K562 (cell line): ENCODE measurements at regions not wholly inside any gene's neighbourhood (a gene's known extent, or its start where the extent isn't known, plus 50 kb on each side); places are given as distances from the start of the nearest gene placed in this dataset.

Experiments used
- ATAC-seq: fragments of 200-7000 bp; cut with Tn5 transposase; 3 replicates; pipeline ENCODE4 v1.9.1; 2020; ENCODE audit warnings: moderate library complexity
- BruUV-seq: library from RNA; stranded (reverse); fragments of 400-500 nt; replicated peaks from 2 replicates; lab custom pipeline; 2021; lab: Mats Ljungman, UMichigan
- CTCF ChIA-PET: fragments of 300-600 bp; formaldehyde crosslinking; extraction: SDS; loops from one replicate; lab custom pipeline; 2021; ENCODE audit warnings: low intra/inter-chr PET ratio; lab: Yijun Ruan, JAX
- POLR2A ChIA-PET: fragments of 300-600, 350-650 bp; sonication (Branson Sonifier 250); formaldehyde crosslinking; extraction: SDS; loops from one replicate; lab custom pipeline; 2021; ENCODE audit warnings: antibody characterized with exemption, inconsistent platforms; lab: Yijun Ruan, JAX
- DNase-seq, 4 experiments: peaks; one replicate each; pipeline versions ENCODE4 v3.0.0 to v3.0.0-alpha.2; 2011 to 2018; ENCODE audit warnings: low spot score in 3 of 4, mixed read lengths in 3 of 4; ENCODE audit errors: extremely low read depth in 1 of 4
- FAIRE-seq: peaks from 2 replicates; lab custom pipeline; 2011; peaks lifted over from hg19 to GRCh38; lab: Jason Lieb, UNC
- H2AFZ ChIP-seq: 2 replicates; pipeline ENCODE4 v1.6.0; 2011; ENCODE audit warnings: low read depth, low read length, control low read depth, inconsistent platforms
- H3K27ac ChIP-seq: fragments of 200-600 bp; 3 replicates; pipeline ENCODE4 v1.8.0; 2011; ENCODE audit warnings: low read depth, mild to moderate bottlenecking, control low read depth, inconsistent platforms, low read length, moderate library complexity, mixed read lengths; ENCODE audit errors: extremely low read depth
- H3K27me3 ChIP-seq, 2 experiments: fragments of 300-600 bp in 1 of 2; 2 replicates in 1 of 2; 3 replicates in 1 of 2; pipeline versions ENCODE4 v1.6.0 to v1.8.0; 2011; ENCODE audit warnings: inconsistent platforms in 2 of 2, low read length in 2 of 2, mild to moderate bottlenecking in 1 of 2, mixed read lengths in 1 of 2, moderate library complexity in 1 of 2; ENCODE audit not compliant: control insufficient read depth in 2 of 2, insufficient read depth in 2 of 2
- H3K36me3 ChIP-seq: fragments of 300-600 bp; 3 replicates; pipeline ENCODE4 v1.8.0; 2011; ENCODE audit warnings: mild to moderate bottlenecking, low read length, inconsistent platforms; ENCODE audit not compliant: control insufficient read depth, insufficient read depth
- H3K4me1 ChIP-seq, 2 experiments: fragments of 200-600 bp in 1 of 2; replicated peaks in 1 of 2; 2 replicates in 1 of 2; 3 replicates in 1 of 2; pipeline versions ENCODE4 v1.5.1 to v1.8.0; 2011; ENCODE audit warnings: inconsistent platforms in 2 of 2, low read length in 2 of 2, mild to moderate bottlenecking in 1 of 2, mixed read lengths in 1 of 2, moderate library complexity in 1 of 2; ENCODE audit not compliant: control insufficient read depth in 2 of 2, insufficient read depth in 2 of 2
- H3K4me2 ChIP-seq: 2 replicates; pipeline ENCODE4 v1.6.1; 2011; ENCODE audit warnings: low read length, control low read depth, inconsistent platforms, mixed read lengths; ENCODE audit not compliant: insufficient read depth
- H3K4me3 ChIP-seq: fragments of 200-600 bp; sonication (generic), shearing (Covaris generic); 2 replicates; pipeline ENCODE4 v1.5.1; 2016; ENCODE audit warnings: control low read depth, inconsistent platforms
- H3K79me2 ChIP-seq: fragments of 200-600 bp; 3 replicates; pipeline ENCODE4 v1.8.0; 2011; ENCODE audit warnings: low read length, inconsistent platforms; ENCODE audit not compliant: control insufficient read depth, insufficient read depth
- H3K9ac ChIP-seq, 2 experiments: 2 replicates each; pipeline versions ENCODE4 v1.6.0 to v1.6.1; 2011; ENCODE audit warnings: low read depth in 2 of 2, low read length in 2 of 2, control low read depth in 1 of 2, inconsistent platforms in 1 of 2, mild to moderate bottlenecking in 1 of 2, mixed read lengths in 1 of 2; ENCODE audit not compliant: insufficient read depth in 1 of 2
- H3K9me1 ChIP-seq: one replicate; pipeline ENCODE4 v1.6.0; 2011; ENCODE audit warnings: inconsistent platforms, mild to moderate bottlenecking, low read length, moderate library complexity; ENCODE audit not compliant: control insufficient read depth, insufficient read depth
- H3K9me3 ChIP-seq: replicated peaks from 2 replicates; pipeline ENCODE4 v1.5.1; 2011; ENCODE audit warnings: low read depth, low read length, inconsistent platforms; ENCODE audit not compliant: control insufficient read depth, insufficient read depth
- H4K20me1 ChIP-seq: replicated peaks from 2 replicates; pipeline ENCODE4 v1.6.1; 2011; ENCODE audit warnings: low read length, inconsistent platforms, mixed read lengths; ENCODE audit not compliant: control insufficient read depth, insufficient read depth
- CBX8 ChIP-seq: fragments of 200-600 bp; sonication (generic); IDR thresholded peaks from 2 replicates; pipeline ENCODE4 v1.6.1; 2012; ENCODE audit warnings: borderline replicate concordance, mixed run types, low read depth, mild to moderate bottlenecking, moderate library complexity, mixed read lengths, low read length, control low read depth, inconsistent platforms; ENCODE audit not compliant: poor library complexity, severe bottlenecking; ENCODE audit errors: extremely low read depth
- CREB3L1 ChIP-seq: fragments of 450-650 bp; IDR thresholded peaks from 2 replicates; pipeline ENCODE4 v1.6.1; 2014; ENCODE audit warnings: low read depth, mild to moderate bottlenecking, moderate library complexity, borderline replicate concordance
- FOXP1 ChIP-seq: sonication (generic); formaldehyde crosslinking; IDR thresholded peaks from 2 replicates; pipeline ENCODE4 v1.8.0; 2022; ENCODE audit warnings: mild to moderate bottlenecking, missing genetic modification reagents
- GABPB2 ChIP-seq: fragments of 250-450 bp; sonication (Bioruptor Pico); conservative IDR thresholded peaks from 2 replicates; pipeline ENCODE4 v1.5.1; 2021; ENCODE audit warnings: mild to moderate bottlenecking
- MTA3 ChIP-seq: fragments of 450-650 bp; formaldehyde crosslinking; IDR thresholded peaks from 2 replicates; pipeline ENCODE4 v1.6.1; 2017; ENCODE audit warnings: mild to moderate bottlenecking, borderline replicate concordance
- MYBL2 ChIP-seq, 2 experiments: fragments of 450-650 bp in 1 of 2; sonication (generic) in 1 of 2; formaldehyde crosslinking in 1 of 2; IDR thresholded peaks; 2 replicates each; pipeline versions ENCODE4 v1.6.1 to v1.8.1; 2017 to 2022; ENCODE audit warnings: borderline replicate concordance in 1 of 2, inconsistent platforms in 1 of 2, low read depth in 1 of 2, mild to moderate bottlenecking in 1 of 2, missing genetic modification reagents in 1 of 2, moderate library complexity in 1 of 2
- NR1H2 ChIP-seq: sonication (generic); formaldehyde crosslinking; IDR thresholded peaks from 2 replicates; pipeline ENCODE4 v1.4.0; 2020; ENCODE audit warnings: mild to moderate bottlenecking, missing genetic modification reagents
- POLR3A ChIP-seq: IDR thresholded peaks from 2 replicates; pipeline ENCODE4 v1.6.1; 2011; ENCODE audit warnings: borderline replicate concordance, mild to moderate bottlenecking, moderate library complexity; ENCODE audit not compliant: insufficient read length, insufficient read depth; ENCODE audit errors: extremely low read depth
- STAT5B ChIP-seq: fragments of 250-450 bp; sonication (Bioruptor Pico); IDR thresholded peaks from 2 replicates; pipeline ENCODE4 v1.8.0; 2021; ENCODE audit warnings: mild to moderate bottlenecking, inconsistent platforms
- U2AF1 ChIP-seq: fragments of 200-400 bp; formaldehyde crosslinking; optimal IDR thresholded peaks from 2 replicates; pipeline ENCODE3; 2017; ENCODE audit warnings: mild to moderate bottlenecking, low read depth, low read length, moderate library complexity
- ZBTB34 ChIP-seq: fragments of 250-450 bp; sonication (Bioruptor Pico); IDR thresholded peaks from 2 replicates; pipeline ENCODE4 v1.8.0; 2021; ENCODE audit warnings: mild to moderate bottlenecking, moderate library complexity
- ZNF282 ChIP-seq: sonication (generic); formaldehyde crosslinking; IDR thresholded peaks from 2 replicates; pipeline ENCODE4 v1.8.1; 2023; ENCODE audit warnings: missing genetic modification reagents
- WGBS: fragments of 100-300 bp; shearing (Covaris generic); methylation state at CpG from one replicate; pipeline ENCODE4 v1.1.6; 2016; ENCODE audit warnings: low coverage, mixed read lengths; ENCODE audit not compliant: insufficient coverage; ENCODE audit errors: missing lambda C conversion rate; 5-methylcytosine and 5-hydroxymethylcytosine counted together
- in situ Hi-C: fragments of 300-500 bp; cut with MboI; formaldehyde crosslinking; loops from 4 replicates; pipeline ENCODE4 v1.15.0; 2018; ENCODE audit warnings: inconsistent platforms, mixed read lengths
- intact Hi-C: fragments of 100-400 bp; cut with micrococcal nuclease; formaldehyde crosslinking; loops from 2 replicates; pipeline ENCODE4 v1.14.2; 2022
- TF ChIP-seq, protein P1 (sequence below), 2 experiments: fragments of 450-650 bp; IDR thresholded peaks; 2 replicates each; pipeline ENCODE4 v1.6.1; 2018; ENCODE audit warnings: mild to moderate bottlenecking in 2 of 2, low read depth in 1 of 2; ENCODE audit not compliant: partially characterized antibody in 2 of 2
- TF ChIP-seq, protein P2 (sequence below), 2 experiments: fragments of 250-450 bp in 1 of 2; fragments of 450-650 bp in 1 of 2; sonication (Bioruptor Pico) in 1 of 2; IDR thresholded peaks; 2 replicates each; pipeline versions ENCODE4 v1.6.1 to v1.8.0; 2016 to 2021; ENCODE audit warnings: mild to moderate bottlenecking in 2 of 2, moderate library complexity in 2 of 2, missing compliant biosample characterization in 1 of 2, missing genetic modification characterization in 1 of 2

- Histone ChIP-seq H2AFZ (no peak overlapping the region), H3K9me1 (no peaks in the 10 kb centered on the region), H3K9ac (no peak overlapping the region), H3K27ac (no peak overlapping the region), H3K79me2 (no peaks in the 10 kb centered on the region), H4K20me1 (no peaks in the 10 kb centered on the region), H3K9me3 (no peaks in the 10 kb centered on the region), H3K4me2 (no peak overlapping the region), H3K36me3 (no peaks in the 10 kb centered on the region), H3K4me1 (no peaks in the 10 kb centered on the region), H3K4me3 (no peak overlapping the region), H3K27me3 (no peaks in the 10 kb centered on the region)
- FAIRE-seq = no peak
- in situ Hi-C loops (no loop called here), intact Hi-C loops (no loop called here)
- no peak for DNase-seq
- no TSS peak for BruUV-seq
- WGBS = 0% methylated on average over 2 of the region's 2 CpGs
- ChIA-PET POLR2A (interaction anchor here (0.5 kb wide), 1 partner anchor 645 kb away, joined by 3 read pairs; no protein-coding TSS in a partner anchor), CTCF (no interaction called here)
- no peak for ATAC-seq
- TF ChIP-seq CBX8 (no peak), NR1H2 (CRISPR knock-in tag) (no peak), ZBTB34 (CRISPR knock-in tag) (no peak), GABPB2 (no peak), FOXP1 (CRISPR knock-in tag) (no peak), ZNF282 (CRISPR knock-in tag) (no peak), STAT5B (CRISPR knock-in tag) (no peak), MTA3 (no peak), U2AF1 (no peak), CREB3L1 (no peak), MYBL2 (IDR thresholded peaks at IDR 0.05; ENCODE audit: low read depth) (no peak), MYBL2 (CRISPR knock-in tag; IDR thresholded peaks at IDR 0.05; ENCODE audit: borderline replicate concordance) (no peak), POLR3A (no peak)
- TF ChIP-seq, protein P1, sequence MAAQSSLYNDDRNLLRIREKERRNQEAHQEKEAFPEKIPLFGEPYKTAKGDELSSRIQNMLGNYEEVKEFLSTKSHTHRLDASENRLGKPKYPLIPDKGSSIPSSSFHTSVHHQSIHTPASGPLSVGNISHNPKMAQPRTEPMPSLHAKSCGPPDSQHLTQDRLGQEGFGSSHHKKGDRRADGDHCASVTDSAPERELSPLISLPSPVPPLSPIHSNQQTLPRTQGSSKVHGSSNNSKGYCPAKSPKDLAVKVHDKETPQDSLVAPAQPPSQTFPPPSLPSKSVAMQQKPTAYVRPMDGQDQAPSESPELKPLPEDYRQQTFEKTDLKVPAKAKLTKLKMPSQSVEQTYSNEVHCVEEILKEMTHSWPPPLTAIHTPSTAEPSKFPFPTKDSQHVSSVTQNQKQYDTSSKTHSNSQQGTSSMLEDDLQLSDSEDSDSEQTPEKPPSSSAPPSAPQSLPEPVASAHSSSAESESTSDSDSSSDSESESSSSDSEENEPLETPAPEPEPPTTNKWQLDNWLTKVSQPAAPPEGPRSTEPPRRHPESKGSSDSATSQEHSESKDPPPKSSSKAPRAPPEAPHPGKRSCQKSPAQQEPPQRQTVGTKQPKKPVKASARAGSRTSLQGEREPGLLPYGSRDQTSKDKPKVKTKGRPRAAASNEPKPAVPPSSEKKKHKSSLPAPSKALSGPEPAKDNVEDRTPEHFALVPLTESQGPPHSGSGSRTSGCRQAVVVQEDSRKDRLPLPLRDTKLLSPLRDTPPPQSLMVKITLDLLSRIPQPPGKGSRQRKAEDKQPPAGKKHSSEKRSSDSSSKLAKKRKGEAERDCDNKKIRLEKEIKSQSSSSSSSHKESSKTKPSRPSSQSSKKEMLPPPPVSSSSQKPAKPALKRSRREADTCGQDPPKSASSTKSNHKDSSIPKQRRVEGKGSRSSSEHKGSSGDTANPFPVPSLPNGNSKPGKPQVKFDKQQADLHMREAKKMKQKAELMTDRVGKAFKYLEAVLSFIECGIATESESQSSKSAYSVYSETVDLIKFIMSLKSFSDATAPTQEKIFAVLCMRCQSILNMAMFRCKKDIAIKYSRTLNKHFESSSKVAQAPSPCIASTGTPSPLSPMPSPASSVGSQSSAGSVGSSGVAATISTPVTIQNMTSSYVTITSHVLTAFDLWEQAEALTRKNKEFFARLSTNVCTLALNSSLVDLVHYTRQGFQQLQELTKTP (IDR thresholded peaks at IDR 0.05; ENCODE audit: low read depth in 1 of 2, partially characterized antibody in 2 of 2) = no peak
- TF ChIP-seq, protein P2, sequence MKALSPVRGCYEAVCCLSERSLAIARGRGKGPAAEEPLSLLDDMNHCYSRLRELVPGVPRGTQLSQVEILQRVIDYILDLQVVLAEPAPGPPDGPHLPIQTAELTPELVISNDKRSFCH (CRISPR knock-in tag; IDR thresholded peaks at IDR 0.05) = no peak
- TF ChIP-seq, protein P2 (tag; IDR thresholded peaks at IDR 0.05) = no peak
Observed at GRCh38 chr14:51341338-51341737, 101.3 kb downstream of the TMX1 start.
